HFF-Myc (cell line): ENCODE measurements at regions not wholly inside any gene's neighbourhood (a gene's known extent, or its start where the extent isn't known, plus 50 kb on each side); places are given as distances from the start of the nearest gene placed in this dataset.

Experiments used
- DNase-seq: peaks from one replicate; pipeline ENCODE4 v3.0.0-alpha.2; 2011; ENCODE audit warnings: low read depth; ENCODE audit errors: extremely low read depth
- H3K4me3 ChIP-seq: replicated peaks from 2 replicates; pipeline ENCODE4 v1.5.1; 2011; ENCODE audit warnings: low read depth, mild to moderate bottlenecking, control low read depth, low read length
- TF ChIP-seq, protein P1 (sequence below): IDR thresholded peaks from 2 replicates; pipeline ENCODE4 v1.5.1; 2012; ENCODE audit warnings: mild to moderate bottlenecking, low read depth, low read length, control low read depth; ENCODE audit errors: missing control alignments

DNA sequence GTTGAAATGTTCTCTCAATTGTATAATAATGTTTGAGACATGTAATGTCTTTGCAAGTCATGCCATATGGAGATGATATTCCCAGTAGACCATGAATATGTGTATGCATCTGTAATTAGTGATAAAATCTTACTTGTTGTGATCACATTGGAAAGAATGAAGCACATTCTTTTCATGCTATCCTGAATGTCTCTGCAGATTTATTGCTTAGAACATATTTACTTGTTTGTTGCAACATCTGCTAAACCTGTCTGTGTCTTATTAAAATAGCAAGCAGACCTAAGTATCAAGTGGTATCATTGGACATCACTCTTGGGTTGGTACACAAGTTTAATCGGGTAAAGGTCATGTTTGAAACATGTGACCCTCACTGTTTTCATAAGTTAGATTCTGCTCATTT lies 265.5 kb upstream of the CD180 start:
- no peak for DNase-seq
- no peak overlapping the region for H3K4me3 ChIP-seq
- TF ChIP-seq, protein P1, sequence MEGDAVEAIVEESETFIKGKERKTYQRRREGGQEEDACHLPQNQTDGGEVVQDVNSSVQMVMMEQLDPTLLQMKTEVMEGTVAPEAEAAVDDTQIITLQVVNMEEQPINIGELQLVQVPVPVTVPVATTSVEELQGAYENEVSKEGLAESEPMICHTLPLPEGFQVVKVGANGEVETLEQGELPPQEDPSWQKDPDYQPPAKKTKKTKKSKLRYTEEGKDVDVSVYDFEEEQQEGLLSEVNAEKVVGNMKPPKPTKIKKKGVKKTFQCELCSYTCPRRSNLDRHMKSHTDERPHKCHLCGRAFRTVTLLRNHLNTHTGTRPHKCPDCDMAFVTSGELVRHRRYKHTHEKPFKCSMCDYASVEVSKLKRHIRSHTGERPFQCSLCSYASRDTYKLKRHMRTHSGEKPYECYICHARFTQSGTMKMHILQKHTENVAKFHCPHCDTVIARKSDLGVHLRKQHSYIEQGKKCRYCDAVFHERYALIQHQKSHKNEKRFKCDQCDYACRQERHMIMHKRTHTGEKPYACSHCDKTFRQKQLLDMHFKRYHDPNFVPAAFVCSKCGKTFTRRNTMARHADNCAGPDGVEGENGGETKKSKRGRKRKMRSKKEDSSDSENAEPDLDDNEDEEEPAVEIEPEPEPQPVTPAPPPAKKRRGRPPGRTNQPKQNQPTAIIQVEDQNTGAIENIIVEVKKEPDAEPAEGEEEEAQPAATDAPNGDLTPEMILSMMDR = no peak

DNA sequence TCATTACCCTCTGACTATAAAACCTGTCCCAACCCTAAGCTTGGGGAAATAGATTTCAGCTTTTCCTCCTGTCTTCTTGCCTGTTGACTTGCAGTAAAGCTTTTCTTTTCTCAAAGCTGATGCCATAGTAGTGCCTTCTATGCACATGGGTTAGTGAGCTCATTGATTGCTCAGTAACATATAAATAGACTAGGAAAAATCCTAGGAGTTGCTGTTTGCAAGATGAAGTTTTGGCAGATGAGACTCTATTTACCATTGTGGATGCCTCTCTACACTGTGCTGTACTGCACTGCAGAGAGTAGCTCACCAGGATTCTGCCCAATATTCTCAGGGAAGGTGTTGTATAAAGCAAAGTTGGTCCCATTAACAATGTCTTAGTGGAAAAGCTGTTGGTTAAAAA lies 262.7 kb upstream of the CD180 start:
- DNase-seq = no peak
- TF ChIP-seq, protein P1 = no peak
- no peak overlapping the region for H3K4me3 ChIP-seq

DNA sequence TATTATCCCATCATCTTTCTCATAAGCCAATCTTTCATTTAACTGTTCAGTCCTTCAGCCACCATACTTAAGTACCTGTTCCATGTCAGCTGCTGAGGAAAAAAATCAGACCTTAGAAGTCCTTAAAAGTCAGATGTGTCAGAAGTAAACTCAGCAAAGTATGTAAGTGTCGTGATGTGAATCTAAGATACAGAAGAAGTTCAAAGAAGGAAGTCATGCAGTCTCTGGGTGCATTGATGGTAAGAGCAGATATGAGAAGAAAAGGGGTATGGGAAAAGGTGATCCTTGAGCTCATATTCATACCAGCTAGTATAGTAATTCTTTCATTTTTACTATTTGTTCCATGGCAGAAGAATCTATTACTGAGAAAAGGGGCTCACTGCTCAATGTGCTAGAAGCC lies 259.4 kb upstream of the CD180 start:
- TF ChIP-seq, protein P1 = no peak

DNA sequence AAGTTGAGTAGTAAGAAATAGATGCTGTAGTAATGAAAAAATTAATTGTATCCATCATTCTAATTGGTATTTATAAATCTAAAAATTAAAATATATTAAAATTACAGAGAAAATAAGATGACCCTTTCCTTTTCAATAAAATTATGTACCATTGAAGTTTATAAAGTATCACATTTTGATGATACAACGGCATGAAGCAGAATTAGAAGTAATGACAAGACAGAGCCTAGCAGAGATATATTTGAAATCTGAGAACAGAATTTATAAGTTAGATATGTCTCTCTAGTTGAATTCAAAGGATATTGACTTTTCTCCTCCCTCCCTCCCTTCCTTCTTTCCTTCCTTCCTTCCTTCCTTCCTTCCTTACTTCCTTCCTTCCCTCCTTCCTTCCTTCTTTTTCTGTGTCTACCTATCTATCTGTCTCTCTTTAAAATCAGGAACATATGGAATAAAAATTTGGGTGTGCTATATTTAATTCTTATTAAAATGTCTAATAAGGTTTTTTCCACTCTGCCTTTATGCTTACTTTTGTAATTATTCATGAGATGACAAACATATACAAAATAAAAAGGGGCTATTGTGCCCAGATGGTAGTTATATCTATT lies 258.5 kb upstream of the CD180 start:
- H3K4me3 ChIP-seq = no peak overlapping the region
- DNase-seq = no peak
- TF ChIP-seq, protein P1 = no peak

More for the DNA sequence above, 259.4 kb upstream of the CD180 start:
- no peak overlapping the region for H3K4me3 ChIP-seq
- no peak for DNase-seq

DNA sequence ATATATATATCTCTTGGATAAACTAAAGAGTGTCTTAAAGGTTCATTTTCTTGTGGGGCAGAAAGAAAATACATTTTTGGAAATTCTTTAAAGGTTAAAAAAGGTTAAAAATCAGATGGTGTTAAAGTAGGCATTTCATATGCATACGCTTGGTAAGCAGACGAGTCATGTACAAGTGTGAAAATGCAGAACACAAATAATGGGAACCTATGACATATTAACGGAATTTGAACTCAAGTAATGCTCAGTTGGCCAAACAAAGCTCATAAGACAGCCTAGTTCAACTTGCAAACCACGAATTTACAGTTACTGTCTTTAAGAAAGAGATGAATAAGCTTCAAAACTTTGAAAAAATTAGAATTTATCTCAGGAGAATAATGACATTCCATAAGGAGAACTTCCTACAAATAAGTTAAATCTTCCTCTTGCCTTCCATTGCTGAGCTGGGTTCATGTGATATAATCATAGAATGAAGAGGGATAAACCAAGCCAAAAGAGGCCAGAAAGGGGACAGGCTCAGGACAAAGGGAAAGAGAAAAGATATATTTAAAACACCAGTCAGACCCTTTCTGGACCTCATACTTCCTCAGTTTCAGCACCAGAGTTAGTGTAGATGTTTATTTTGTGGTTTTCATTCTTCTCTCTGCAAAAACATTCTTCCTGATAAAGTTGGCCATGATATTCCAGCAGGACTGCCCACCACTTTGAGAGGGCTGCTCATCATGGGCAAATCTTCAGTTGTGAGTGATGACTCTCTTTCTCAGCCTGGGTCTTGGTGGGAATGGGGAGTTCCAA lies 256.7 kb upstream of the CD180 start:
- no peak for DNase-seq
- TF ChIP-seq, protein P1 = no peak
- no peak overlapping the region for H3K4me3 ChIP-seq

DNA sequence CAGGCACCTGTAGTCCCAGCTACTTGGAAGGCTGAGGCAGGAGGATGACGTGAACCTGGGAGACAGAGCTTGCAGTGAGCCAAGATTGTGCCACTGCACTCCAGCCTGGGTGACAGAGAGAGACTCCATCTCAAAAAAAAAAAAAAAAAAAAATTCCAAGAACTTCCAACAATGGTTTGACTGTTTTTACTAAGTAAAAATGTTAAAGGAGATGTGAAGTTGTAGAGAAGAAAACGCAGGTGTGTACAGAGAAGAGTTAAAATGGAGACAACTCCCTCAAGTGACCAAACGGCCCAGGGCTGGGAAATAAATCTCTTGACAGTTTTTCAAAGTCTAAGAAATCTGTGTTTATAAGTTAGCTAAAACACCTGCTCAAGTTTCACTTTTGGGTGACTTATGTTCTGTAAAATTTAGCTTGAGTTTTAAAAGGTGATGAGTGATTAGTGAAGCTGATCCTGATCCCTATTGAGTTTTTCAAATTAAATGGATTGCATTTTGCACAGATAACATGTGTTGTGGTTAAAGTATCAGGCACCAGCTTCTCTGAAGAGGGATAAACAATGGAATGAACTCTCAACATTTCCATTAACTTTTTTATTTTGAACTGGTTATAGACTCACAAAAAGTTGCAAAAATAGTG lies 255.2 kb upstream of the CD180 start:
- no peak overlapping the region for H3K4me3 ChIP-seq
- DNase-seq = peak; percentile 59
- TF ChIP-seq, protein P1 = no peak
